GM21367 (cell line): ENCODE measurements at regions not wholly inside any gene's neighbourhood (a gene's known extent, or its start where the extent isn't known, plus 50 kb on each side); places are given as distances from the start of the nearest gene placed in this dataset.
"Not testable (repeated sequence)": the region's sequence is repeated elsewhere in the genome, so short reads cannot be mapped to it uniquely, and the experiment has no call there.

Source experiments
- ATAC-seq: cut with Tn5 transposase; IDR thresholded peaks from one replicate; pipeline ENCODE4 v1.9.1; 2021; ENCODE audit not compliant: unreplicated experiment

DNA sequence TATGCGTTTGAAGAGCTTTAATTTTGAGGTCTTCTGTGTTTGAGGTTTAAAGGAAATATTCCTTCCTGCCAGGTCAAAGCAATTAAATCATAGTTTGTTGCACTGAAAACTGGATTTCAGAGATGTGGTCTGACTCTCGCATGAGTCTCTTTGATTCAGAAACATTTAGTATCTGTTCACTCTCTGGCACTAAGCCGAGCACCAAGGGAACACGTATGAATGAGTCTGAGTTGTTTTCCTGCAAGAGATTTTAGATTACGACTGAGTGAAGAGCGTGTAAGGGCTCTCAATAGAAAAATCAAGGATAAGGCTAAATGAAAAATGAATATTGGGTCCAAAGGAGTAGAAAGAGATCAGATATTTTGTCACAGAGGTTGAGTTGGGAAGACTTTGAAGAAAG, 875.4 kb upstream of the PRKX start:
- ATAC-seq = no peak

DNA sequence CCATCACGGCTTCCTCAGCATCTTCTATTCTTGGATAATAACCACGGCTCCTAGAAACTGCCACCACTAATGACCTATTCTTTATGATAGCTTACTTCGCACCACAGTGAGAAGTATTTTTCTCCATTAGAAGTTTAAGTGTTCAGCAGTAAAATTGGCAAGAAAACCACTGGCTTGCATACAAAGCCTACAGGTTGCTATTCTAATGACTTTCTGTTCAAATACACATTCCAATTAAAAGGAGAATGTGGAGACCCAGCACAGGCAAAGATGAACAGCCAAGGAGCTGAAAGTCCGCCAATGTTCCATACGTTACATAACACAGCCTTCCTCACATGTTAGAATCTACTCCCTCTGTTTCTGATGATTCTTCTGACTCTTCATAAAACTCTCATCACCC, 875.0 kb upstream of the PRKX start:
- no peak for ATAC-seq

DNA sequence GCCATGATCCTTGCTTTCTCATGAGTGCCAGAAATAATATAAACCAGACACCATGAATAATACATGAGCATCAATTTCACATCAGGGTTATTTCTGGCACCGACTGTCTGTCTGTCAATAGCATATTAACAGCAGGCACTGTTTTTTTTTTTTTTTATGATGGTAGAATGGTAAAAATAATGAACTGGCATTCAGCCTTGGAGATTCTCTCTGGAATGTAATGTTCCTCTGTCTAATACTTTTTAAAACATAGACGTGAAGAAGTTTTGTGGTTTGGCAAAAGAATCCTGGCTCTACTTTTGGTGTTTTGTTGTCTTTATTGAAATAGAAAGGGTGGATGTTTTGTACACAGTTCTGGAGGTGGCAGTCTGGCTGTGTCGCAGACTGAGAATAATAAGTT, 874.6 kb upstream of the PRKX start:
- ATAC-seq = no peak

DNA sequence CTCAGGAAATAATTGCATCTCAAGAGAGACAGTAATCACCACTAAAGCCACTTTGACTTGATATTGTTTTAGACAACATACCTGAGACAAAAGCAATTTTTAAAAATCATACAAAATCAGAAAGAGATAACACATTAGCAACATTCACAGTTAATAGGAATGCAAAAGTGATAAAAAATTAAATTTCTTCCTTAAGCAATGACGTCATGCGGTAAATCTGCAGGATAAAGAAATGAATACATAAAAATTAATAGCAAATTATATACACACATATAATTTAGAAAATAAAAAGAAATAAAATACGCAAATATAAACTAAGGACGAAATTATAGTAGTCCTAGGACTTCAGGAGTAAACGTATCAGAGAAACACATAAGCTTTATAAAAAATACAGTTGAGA, 866.5 kb upstream of the PRKX start:
- no peak for ATAC-seq

DNA sequence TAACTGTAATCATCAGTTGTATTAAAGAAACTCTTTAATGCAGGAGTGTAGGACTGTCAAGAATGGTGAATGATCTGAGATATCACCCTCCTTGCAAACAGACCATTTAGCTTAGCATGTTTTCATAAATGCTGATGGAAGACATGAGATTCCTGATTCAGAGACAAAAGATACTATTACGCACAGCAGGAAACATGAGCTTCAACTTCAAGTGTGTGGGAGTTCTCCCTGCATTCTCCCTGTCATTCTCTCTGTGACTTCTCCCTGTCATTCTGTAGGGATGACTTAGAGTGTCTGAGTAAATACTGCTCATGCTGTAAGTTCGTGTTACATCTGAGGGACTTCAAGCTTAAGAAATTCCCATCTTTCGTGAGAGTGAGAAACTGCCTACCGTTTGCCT, 866.0 kb upstream of the PRKX start:
- ATAC-seq = no peak

DNA sequence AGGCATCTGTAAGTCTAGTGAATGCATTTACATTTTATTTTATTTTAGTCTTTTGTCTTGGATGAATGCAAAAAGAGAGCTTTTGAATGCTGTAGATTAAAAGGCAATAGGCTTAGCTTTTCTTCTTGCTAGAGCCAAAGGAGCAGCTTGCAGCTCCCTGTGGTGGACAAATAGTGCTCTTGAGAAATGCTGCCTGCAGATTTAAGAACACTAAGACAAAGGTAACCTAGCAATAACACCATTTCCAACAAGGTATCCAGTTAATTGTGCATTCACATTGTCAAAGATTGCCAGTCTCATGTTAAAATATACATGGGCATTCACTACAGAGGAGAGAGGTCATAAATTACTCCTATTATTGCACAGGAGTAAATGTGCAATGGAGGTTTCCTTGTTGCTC, 859.2 kb upstream of the PRKX start:
- no peak for ATAC-seq

DNA sequence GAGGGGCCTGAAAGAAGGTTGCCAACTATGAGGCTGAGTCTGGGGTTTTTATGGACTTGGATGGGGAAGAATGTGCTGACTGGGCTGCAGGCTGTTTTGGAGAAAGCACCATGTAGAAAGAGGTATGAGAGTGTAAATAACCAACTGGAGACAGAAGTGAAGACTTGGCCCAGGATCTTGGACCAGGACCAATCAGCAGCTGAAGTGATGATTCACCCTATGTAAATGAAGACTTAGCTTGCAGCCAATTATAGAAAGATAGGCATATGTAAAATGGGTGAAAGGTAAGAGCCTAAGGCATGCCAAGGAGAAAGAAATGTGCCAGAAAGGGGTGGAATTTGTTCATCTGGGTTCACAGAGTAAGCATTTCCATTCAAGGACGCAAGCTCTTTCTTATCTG, 856.7 kb upstream of the PRKX start:
- ATAC-seq = no peak

DNA sequence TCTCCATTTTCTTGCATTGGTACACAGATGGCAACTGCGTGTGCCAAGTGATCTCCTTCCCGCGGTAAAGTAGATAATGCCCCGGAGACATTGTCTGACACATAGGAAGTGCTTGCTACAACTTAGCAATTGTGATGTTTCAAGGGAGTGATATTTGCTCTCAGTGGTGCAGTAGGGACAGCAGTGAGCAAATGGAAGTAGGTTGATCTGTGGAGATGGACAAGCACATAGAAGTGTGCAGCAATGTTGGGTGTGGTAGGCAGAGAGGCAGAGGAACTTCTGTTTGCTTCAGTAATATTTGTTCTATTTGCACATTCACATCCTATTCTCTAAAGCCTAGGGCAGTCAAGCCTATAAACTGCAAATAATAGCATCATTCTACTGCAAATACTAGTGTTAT, 846.7 kb upstream of the PRKX start:
- ATAC-seq = no peak

DNA sequence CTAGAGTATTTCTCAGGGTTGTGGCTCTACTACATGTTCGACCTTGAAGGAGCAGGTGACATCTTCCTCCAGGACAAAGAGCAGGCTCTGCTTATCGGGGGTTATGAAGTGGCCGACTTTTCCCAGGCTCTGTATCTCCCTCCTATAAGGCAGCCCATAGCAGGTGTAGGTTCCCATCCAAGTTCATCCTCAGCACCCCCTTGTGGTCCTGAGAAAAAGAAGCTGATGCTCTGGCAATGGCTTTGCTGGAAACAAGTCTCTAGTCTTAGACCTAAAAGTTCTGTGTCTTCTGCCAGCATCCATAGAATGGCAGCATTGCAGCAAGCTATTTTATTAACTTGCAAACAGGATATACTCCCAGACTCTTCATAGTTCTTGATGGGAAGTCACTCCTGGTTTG, 836.6 kb upstream of the PRKX start:
- ATAC-seq = no peak

DNA sequence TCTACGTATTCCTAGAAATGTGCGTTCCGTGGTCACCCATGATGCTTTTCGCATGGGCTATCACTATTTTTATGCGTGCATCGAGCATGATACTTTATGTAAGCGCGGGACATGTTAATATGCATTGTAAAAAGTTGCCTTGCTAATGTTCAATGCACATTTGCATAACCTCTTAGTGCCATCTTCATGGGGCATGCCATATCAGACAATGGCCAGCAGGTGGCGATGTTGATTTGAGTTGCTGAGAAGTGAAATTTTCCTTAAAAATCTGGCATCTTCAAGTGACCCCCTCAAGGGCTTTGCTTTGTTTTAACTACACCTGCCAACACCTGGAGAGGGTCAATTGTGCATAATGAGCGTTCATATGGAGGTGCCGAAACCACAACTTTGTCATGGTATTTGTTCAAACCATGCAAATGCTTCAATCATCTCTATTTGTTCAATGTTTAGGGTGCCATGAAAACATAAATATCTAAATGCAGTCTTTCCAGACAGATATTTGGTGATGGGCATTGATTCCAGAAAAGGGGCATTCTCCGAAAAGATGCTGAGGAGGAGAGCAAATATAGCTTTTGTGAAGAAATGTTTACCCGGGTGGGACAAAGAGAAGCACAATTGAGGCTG, 833.9 kb upstream of the PRKX start:
- no peak for ATAC-seq

DNA sequence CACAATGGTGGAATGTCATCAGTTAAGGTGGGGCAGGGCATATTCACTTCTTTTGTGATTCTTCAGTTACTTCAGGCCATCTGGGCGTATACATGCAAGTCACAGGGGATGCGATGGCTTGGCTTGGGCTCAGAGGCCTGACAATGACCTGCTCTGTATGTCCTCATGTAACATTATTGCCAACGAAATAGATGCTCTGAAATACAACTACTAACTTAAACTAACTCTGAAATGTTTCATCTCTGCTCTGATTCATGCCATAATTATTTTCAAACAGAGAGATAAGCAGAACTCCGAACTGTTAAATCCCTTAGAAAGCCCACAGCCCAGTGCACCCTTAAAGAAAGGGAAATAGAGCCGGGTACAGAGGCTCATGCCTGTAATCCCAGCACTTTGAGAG, 832.7 kb upstream of the PRKX start:
- not testable (repeated sequence) for ATAC-seq

DNA sequence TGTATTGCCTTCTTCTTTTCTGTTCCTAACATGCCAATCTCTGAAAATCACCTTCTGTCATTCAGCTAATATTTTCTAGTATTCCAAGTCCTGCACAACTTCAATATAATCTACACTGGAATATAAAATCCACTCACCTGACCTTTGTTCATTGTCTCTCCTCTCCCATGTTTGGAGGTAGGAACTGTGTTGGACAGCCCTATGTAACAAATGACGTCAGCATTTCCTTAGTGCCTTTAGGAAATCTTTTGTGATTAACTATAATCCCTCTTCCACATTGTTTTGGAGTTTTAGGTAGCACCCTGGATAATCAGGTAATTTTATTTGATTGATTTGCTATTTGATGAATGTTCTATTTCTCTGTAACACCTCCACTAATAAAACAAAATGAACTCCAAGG, 814.8 kb upstream of the PRKX start:
- ATAC-seq = no peak

DNA sequence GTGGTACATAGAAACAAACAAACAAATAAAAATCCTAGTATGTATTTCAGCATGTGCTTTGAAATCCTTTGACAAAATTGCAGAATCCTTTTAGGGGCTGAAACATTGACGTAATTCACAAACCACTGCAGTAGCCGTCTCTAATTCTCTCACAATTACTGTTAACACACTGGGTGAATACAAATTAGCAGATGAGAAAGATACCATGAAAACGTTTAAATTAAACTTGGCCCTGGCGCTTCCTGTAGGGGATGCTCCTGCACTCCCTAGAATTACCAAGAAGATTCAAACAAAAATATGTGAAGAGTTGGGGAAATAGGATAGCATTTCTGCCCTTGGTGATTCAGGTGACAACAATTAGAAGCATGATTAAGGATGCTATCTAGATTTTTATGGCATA, 772.5 kb upstream of the PRKX start:
- no peak for ATAC-seq

DNA sequence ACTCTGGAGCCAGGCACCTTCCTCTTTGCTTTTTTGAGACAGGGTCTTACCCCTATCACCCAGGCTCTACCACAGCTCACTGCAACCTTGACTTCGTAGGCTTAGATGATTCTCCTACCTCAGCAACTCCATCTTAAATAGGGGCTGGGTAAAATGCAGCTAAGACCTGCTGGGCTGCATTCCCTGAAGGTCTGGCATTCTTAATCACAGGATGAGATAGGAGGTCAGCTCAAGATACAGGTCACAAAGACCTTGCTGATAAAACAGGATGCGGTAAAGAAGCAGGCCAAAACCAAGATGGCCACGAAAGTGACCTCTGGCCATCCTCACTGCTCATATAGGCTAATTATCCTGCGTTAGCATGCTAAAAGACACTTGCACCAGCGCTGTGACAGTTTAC, 770.8 kb upstream of the PRKX start:
- no peak for ATAC-seq

DNA sequence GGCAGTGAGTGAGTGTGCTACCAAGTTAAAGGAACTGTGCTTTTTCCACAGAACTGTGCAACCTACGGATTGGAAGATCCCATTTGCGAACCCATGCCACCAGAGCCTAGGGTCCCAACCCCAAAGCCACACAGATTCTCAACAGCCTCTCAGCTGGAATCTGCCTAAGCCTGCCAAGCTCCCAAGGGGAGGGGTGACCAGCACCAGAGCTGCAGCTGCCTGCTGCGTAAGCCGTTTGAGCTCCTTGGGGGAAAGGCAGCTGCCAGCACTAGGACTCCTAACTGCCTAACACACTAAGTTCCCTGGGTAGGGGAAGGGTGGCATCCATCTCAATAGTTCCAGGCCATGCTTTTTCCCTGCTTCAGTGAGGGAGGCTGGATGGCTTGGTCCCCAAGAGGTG, 738.1 kb upstream of the PRKX start:
- no peak for ATAC-seq

DNA sequence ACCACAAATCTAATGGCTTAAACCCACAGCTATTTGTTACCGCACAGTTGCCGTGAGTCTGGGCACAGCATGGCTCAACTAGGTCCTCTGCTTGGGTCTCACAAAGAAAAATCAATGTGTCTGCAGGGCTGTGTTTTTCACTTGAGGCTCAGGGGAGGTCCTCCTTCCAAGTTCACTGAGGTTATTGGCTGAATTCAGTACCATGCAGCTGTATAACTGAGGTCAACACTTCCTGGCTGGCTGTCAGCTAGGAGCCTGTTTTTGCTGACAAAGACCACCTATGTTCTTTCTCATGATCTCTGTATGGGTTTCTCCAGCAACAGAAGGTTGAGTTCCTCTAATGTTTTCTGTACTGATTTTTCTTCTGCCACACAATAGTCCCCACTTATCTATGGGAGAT, 736.7 kb upstream of the PRKX start:
- ATAC-seq = no peak

DNA sequence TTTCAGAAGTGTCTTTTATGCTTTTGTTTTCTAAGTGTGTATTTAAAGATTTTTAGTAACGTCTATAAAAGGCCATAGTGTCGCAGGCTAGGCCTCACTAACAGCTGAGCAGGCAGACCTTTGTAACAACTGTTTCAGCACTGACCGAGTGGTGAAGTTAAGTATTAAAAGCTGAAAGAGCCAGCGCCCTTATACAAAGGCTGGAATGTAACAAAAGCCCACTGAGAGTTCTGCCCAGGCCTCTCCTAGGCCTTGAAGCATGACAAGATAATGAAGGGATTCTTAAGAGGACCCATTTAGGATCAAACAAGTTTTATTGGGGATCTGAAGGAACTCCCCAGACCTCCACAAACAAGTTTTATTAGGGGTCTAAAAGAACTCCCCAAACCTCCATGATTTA, 722.5 kb upstream of the PRKX start:
- no peak for ATAC-seq

DNA sequence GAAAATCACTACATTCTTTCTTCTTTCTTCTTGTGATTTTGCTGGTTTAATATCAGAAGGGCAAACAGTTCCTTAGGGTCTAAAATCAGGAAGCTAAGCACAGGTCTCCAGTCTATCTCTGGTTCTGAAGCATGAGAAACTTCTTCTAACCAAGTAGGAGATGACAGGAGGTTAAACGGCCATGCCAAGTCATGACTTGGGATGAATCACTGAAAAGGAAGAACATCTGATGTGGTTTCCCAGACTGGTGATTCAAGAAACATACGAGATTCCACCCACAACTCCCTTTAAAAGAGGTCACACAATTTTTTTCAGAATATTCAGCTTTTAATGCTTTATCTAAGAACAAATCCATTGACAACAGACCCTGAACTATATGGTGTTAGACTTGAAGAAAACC, 684.0 kb upstream of the PRKX start:
- ATAC-seq = no peak

DNA sequence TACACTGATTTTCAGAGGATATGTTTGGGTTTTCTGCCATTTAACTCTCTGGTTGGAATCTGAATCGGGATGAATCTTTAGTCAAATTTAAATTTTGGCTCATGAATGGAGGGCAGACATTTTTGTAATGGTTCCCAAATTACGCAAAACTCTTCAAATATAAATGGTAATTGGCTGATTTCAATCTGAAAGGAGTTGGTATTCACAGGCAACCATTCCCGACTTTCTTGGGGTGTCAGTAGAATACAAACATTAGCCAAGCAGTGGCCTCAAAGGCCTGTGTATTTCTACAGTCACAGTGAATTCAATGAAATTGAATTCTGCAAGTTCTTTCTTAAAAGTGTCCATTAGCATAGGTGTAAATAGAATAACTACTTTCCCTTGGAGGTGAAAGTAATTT, 668.8 kb upstream of the PRKX start:
- ATAC-seq = no peak

DNA sequence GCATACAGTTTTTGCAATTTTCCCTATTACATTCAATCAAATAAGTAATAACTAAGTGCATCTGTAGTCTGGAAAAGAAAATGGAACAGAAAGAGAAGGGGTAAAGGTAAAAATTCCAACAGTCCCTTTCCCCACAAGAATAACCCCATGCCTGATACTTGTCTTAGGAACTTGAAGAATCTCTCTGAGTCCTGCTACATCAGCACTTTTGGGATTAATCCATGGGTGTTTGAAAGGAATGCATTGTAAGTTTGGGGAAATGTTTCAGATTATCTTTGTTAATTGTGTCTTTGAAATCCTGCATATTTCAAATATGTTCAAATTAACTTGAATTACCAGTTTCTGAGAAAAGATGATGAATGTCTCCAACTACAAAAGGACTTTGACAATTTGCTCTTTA, 667.3 kb upstream of the PRKX start:
- ATAC-seq = no peak

DNA sequence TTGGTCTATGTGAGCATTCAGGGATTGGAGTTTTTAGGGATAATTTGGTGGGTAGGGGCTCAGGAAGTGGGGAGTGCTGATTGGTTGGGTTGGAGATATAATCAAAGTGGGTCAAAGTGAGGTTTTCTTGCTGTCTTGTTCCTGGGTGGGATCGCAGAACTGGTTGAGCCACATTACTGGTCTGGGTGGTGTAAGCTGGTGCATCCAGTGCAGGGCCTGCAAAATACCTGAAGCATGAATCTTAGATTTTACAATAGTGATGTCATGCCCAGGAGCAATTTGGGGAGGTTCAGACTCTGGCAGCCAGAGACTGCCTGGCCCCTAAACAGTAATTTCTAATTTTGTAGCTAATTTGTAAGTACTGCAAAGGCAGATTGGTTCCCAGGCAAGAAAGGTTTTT, 665.6 kb upstream of the PRKX start:
- ATAC-seq = no peak

DNA sequence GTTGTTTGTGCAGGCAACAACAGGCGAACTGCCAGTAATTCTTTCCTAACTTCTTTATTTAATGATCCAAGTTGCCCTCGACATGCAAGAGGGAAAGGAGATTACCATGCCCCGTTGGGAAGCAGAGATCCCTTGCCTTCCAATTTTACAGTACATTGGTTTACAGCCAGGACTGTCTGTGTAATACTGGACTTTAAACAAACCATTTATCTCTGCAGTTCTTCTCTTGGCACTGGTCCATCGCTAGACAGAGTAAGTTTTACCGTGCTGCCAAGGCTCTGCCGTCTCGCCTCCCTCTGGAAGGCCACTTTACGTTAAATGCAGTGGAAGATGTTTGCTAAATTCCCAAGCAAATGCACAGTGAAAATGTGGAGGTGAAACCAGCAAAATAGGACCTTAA, 660.3 kb upstream of the PRKX start:
- no peak for ATAC-seq

DNA sequence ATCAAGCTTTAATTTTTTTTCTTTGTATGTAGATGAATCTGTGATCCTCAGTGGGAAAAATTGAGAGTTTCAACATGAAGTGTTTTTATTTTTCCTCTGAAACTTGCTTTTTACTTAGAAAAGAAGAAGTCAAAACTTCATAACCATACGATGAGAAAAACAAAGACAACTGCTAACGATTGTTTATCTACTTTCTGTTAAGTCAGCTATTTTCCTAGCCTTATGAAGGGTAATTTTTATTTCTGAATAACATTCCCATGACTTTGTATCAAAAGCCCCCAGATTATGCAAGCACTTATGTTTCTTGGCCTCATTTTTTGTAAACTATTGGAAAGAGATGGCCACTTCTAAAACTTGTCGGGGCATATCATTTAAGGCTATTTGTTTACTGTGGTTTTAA, 645.1 kb upstream of the PRKX start:
- ATAC-seq = no peak

DNA sequence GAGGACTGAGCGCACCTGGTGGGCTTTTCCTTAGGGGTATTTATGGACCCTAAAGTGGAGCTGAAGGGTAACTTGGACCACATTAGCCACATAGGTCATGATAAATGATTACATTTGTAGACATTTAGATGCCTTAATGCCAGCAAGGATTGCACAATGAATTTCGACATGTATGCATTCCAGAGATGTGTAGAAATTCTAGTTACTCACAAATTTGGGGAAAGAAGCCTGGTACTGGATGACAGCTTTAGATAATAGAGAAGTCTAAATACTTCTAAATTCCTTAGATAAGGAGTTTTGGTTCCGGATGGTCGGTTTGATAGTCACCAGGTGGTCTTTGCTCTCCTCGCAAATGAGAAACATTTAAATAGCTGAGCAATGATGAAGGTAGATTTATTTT, 609.5 kb upstream of the PRKX start:
- ATAC-seq = no peak
